Esophagus squamous epithelium (tissue), 5 donors: ENCODE measurements at regions not wholly inside any gene's neighbourhood (a gene's known extent, or its start where the extent isn't known, plus 50 kb on each side); places are given as distances from the start of the nearest gene placed in this dataset.

Experiments
- DNase-seq: peaks from one replicate; lab custom pipeline; 2025; lab: John Stamatoyannopoulos, UW
- H3K27ac ChIP-seq, 4 donors: fragments of 200-600 bp; sonication (generic); one replicate each; pipeline ENCODE4 v1.5.1; 2016 to 2019; ENCODE audit warnings: mild to moderate bottlenecking in 1 of 4
- H3K27me3 ChIP-seq, 4 donors: fragments of 200-600 bp; sonication (generic); 1 replicate in 3 of 4; 2 replicates in 1 of 4; pipeline versions ENCODE4 v1.5.1 to v1.6.0; 2017 to 2021; ENCODE audit warnings: antibody characterized with exemption in 1 of 4
- H3K36me3 ChIP-seq, 3 donors: fragments of 200-600 bp; sonication (generic); one replicate each; pipeline ENCODE4 v1.5.1; 2016 to 2019
- H3K4me1 ChIP-seq, 3 donors: fragments of 200-600 bp; sonication (generic); one replicate each; pipeline ENCODE4 v1.5.1; 2017 to 2019
- H3K4me3 ChIP-seq, 4 donors: fragments of 200-600 bp; sonication (generic); 1 replicate in 3 of 4; 2 replicates in 1 of 4; pipeline ENCODE4 v1.5.1; 2016 to 2019; ENCODE audit warnings: mild to moderate bottlenecking in 2 of 4, moderate library complexity in 1 of 4
- H3K9me3 ChIP-seq, 3 donors: fragments of 200-600 bp; sonication (generic); one replicate each; pipeline ENCODE4 v1.5.1; 2016 to 2019
- CTCF ChIP-seq, 6 experiments: fragments of 450-650 bp in 4 of 6; fragments of 200-600 bp in 2 of 6; sonication (generic) in 2 of 6; IDR thresholded peaks; one replicate each; pipeline ENCODE4 v1.5.1; 2016 to 2019; ENCODE audit warnings: antibody characterized with exemption in 6 of 6, mild to moderate bottlenecking in 4 of 6, moderate library complexity in 4 of 6
- POLR2A ChIP-seq, 4 donors: fragments of 450-650 bp; IDR thresholded peaks; one replicate each; pipeline ENCODE4 v1.6.1; 2017; ENCODE audit warnings: antibody characterized with exemption in 4 of 4, mild to moderate bottlenecking in 4 of 4, moderate library complexity in 3 of 4
- WGBS, 2 donors: methylation state at CpG; one replicate each; pipeline ENCODE4 v1.1.5; 2018; 5-methylcytosine and 5-hydroxymethylcytosine counted together
- intact Hi-C: fragments of 100-400 bp; cut with DNase I; formaldehyde crosslinking; loops from one replicate; pipeline ENCODE4 v1.15.0; 2022
- donor health status: DM: yes; HTN: yes; CAD: no.

- intact Hi-C loops, result no loop called here
- Histone ChIP-seq H3K4me1 (peaks cover under 1 to 7% (median 2%) of the 10 kb centered on the region in 3 donors), H3K9me3 (no peaks in the 10 kb centered on the region), H3K27me3 (peaks cover 0 to 47% (median 2%) of the 10 kb centered on the region in 4 donors), H3K27ac (no peak overlapping the region), H3K4me3 (no peak overlapping the region), H3K36me3 (no peaks in the 10 kb centered on the region)
- TF ChIP-seq POLR2A (IDR thresholded peaks at IDR 0.05), result no peak
- no peak for TF ChIP-seq CTCF (IDR thresholded peaks at IDR 0.05)
- no peak for DNase-seq
- WGBS, 2 donors, result 43 to 58% methylated on average over 2 of the region's 2 CpGs
Observed at GRCh38 chr1:98058676-98059075, 137.8 kb upstream of the DPYD start.

- Histone ChIP-seq H3K36me3 (no peaks in the 10 kb centered on the region), H3K4me3 (no peak overlapping the region), H3K4me1 (peaks cover 5 to 16% (median 6%) of the 10 kb centered on the region in 3 donors), H3K27me3 (peaks cover 0 to 57% (median 2%) of the 10 kb centered on the region in 4 donors), H3K27ac (no peak overlapping the region), H3K9me3 (no peaks in the 10 kb centered on the region)
- intact Hi-C loops, result no loop called here
- 79% methylated on average over 2 of the region's 2 CpGs for WGBS, 2 donors
- no peak for DNase-seq
- TF ChIP-seq CTCF (IDR thresholded peaks at IDR 0.05) (no peak), POLR2A (IDR thresholded peaks at IDR 0.05) (no peak)
Observed at GRCh38 chr1:98057236-98057910, 136.5 kb upstream of the DPYD start.

- Histone ChIP-seq H3K27ac (no peak overlapping the region), H3K36me3 (no peaks in the 10 kb centered on the region), H3K27me3 (peaks cover 0 to 60% (median 2%) of the 10 kb centered on the region in 4 donors), H3K4me1 (peaks cover 5 to 16% (median 6%) of the 10 kb centered on the region in 3 donors), H3K4me3 (no peak overlapping the region), H3K9me3 (no peaks in the 10 kb centered on the region)
- DNase-seq, result no peak
- TF ChIP-seq POLR2A (IDR thresholded peaks at IDR 0.05) (no peak), CTCF (IDR thresholded peaks at IDR 0.05) (no peak)
- intact Hi-C loops, result no loop called here
- WGBS, 2 donors, result 56 to 70% methylated on average over 3 of the region's 3 CpGs
Observed at GRCh38 chr1:98056781-98057180, 135.9 kb upstream of the DPYD start.

- no peak for TF ChIP-seq POLR2A (IDR thresholded peaks at IDR 0.05)
- no peak for TF ChIP-seq CTCF (IDR thresholded peaks at IDR 0.05)
- no peak for DNase-seq
- Histone ChIP-seq H3K36me3 (no peaks in the 10 kb centered on the region), H3K4me3 (no peak overlapping the region), H3K4me1 (peaks cover 5 to 16% (median 6%) of the 10 kb centered on the region in 3 donors), H3K9me3 (no peaks in the 10 kb centered on the region), H3K27ac (no peak overlapping the region), H3K27me3 (peaks cover 0 to 71% (median 2%) of the 10 kb centered on the region in 4 donors)
- WGBS, 2 donors, result 77 to 87% methylated on average over 7 of the region's 7 CpGs
- intact Hi-C loops, result no loop called here
Observed at GRCh38 chr1:98055457-98055856, 134.6 kb upstream of the DPYD start.

GRCh38 chr1:98054786-98055185, 134.0 kb upstream of the DPYD start:
- Histone ChIP-seq H3K4me3 (no peak overlapping the region), H3K4me1 (peaks cover 5 to 16% (median 6%) of the 10 kb centered on the region in 3 donors), H3K9me3 (no peaks in the 10 kb centered on the region), H3K27ac (no peak overlapping the region), H3K27me3 (peaks cover 0 to 78% (median 2%) of the 10 kb centered on the region in 4 donors), H3K36me3 (no peaks in the 10 kb centered on the region)
- no peak for DNase-seq
- no peak for TF ChIP-seq CTCF (IDR thresholded peaks at IDR 0.05)
- no peak for TF ChIP-seq POLR2A (IDR thresholded peaks at IDR 0.05)
- WGBS, 2 donors, result 53 to 62% methylated on average over 4 of the region's 4 CpGs
- intact Hi-C loops, result no loop called here
